Testis (tissue), 2 donors: ENCODE measurements at regions not wholly inside any gene's neighbourhood (a gene's known extent, or its start where the extent isn't known, plus 50 kb on each side); places are given as distances from the start of the nearest gene placed in this dataset.

Experiments
- DNase-seq: peaks from one replicate; pipeline ENCODE4 v3.0.0-alpha.2; 2019
- H3K27ac ChIP-seq, 2 donors: fragments of 200-600 bp; sonication (generic); one replicate each; pipeline ENCODE4 v1.5.1; 2019
- H3K27me3 ChIP-seq: fragments of 200-600 bp; sonication (generic); one replicate; pipeline ENCODE4 v1.5.1; 2019
- H3K36me3 ChIP-seq: fragments of 200-600 bp; sonication (generic); one replicate; pipeline ENCODE4 v1.5.1; 2017; ENCODE audit warnings: low read depth; ENCODE audit errors: missing control alignments
- H3K4me1 ChIP-seq: fragments of 200-600 bp; sonication (generic); one replicate; pipeline ENCODE4 v1.5.1; 2019
- H3K4me3 ChIP-seq, 2 donors: fragments of 200-600 bp; sonication (generic); one replicate each; pipeline ENCODE4 v1.5.1; 2017 to 2019
- H3K9me3 ChIP-seq: fragments of 200-600 bp; sonication (generic); one replicate; pipeline ENCODE4 v1.5.1; 2017
- CTCF ChIP-seq, 3 experiments: fragments of 450-650 bp in 2 of 3; fragments of 200-600 bp in 1 of 3; sonication (generic) in 1 of 3; IDR thresholded peaks; one replicate each; pipeline ENCODE4 v1.5.1; 2016 to 2019; ENCODE audit warnings: antibody characterized with exemption in 3 of 3, mild to moderate bottlenecking in 2 of 3, moderate library complexity in 1 of 3
- POLR2A ChIP-seq: fragments of 450-650 bp; IDR thresholded peaks from one replicate; pipeline ENCODE4 v1.6.1; 2017; ENCODE audit warnings: antibody characterized with exemption, mild to moderate bottlenecking, moderate library complexity
- WGBS, 2 donors: methylation state at CpG; one replicate each; pipeline ENCODE4 v1.1.5; 2018; 5-methylcytosine and 5-hydroxymethylcytosine counted together
- intact Hi-C: fragments of 100-400 bp; cut with DNase I; formaldehyde crosslinking; loops from one replicate; pipeline ENCODE4 v1.15.1; 2023; ENCODE audit warnings: low total_unique reads

GRCh38 chr6:169165561-169166300 lies 87.9 kb downstream of the THBS2 start:
- Histone ChIP-seq H3K27me3 (no peaks in the 10 kb centered on the region), H3K4me1 (no peaks in the 10 kb centered on the region), H3K27ac (no peak overlapping the region), H3K9me3 (no peaks in the 10 kb centered on the region), H3K4me3 (no peak overlapping the region), H3K36me3 (no peaks in the 10 kb centered on the region)
- intact Hi-C loops: no loop called here
- 85 to 92% methylated on average over 11 to 12 of the region's 12 CpGs for WGBS, 2 donors
- no peak for TF ChIP-seq POLR2A
- no peak for TF ChIP-seq CTCF (IDR thresholded peaks at IDR 0.05)
- no peak for DNase-seq

GRCh38 chr6:169164986-169165385 lies 88.7 kb downstream of the THBS2 start:
- H3K27me3 ChIP-seq: no peaks in the 10 kb centered on the region
- TF ChIP-seq POLR2A: no peak
- TF ChIP-seq CTCF (IDR thresholded peaks at IDR 0.05): no peak
- H3K4me1 ChIP-seq: no peaks in the 10 kb centered on the region
- no peaks in the 10 kb centered on the region for H3K36me3 ChIP-seq
- WGBS, 2 donors: 87 to 88% methylated on average over 4 to 5 of the region's 5 CpGs
- no peak overlapping the region for H3K27ac ChIP-seq
- H3K4me3 ChIP-seq: no peak overlapping the region
- H3K9me3 ChIP-seq: no peaks in the 10 kb centered on the region
- intact Hi-C loops: no loop called here
- no peak for DNase-seq

DNA sequence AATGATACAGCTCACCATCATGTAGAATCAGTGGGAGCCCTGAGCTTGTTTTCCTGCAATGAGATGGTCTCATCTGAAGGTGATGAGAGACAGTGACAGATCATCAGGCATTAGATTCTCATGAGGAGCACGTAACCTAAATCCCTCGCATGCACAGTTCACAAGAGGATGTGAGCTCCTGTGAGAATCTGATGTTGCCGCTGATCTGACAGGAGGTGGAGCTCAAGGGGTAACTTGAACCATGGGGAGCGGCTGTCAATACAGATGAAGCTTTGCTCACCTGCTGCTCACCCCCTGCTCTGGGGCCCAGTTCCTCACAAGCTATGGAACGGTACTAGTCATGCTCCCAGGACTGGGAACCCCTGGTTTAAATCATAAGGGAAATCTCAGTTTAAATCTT lies 89.2 kb downstream of the THBS2 start:
- TF ChIP-seq POLR2A (no peak), CTCF (IDR thresholded peaks at IDR 0.05) (no peak)
- no peak overlapping the region for H3K4me3 ChIP-seq
- H3K36me3 ChIP-seq: no peaks in the 10 kb centered on the region
- WGBS, 2 donors: 86 to 92% methylated on average over 5 of the region's 5 CpGs
- intact Hi-C loops: no loop called here
- H3K27me3 ChIP-seq: no peaks in the 10 kb centered on the region
- no peak for DNase-seq
- H3K9me3 ChIP-seq: no peaks in the 10 kb centered on the region
- no peaks in the 10 kb centered on the region for H3K4me1 ChIP-seq
- H3K27ac ChIP-seq: no peak overlapping the region

DNA sequence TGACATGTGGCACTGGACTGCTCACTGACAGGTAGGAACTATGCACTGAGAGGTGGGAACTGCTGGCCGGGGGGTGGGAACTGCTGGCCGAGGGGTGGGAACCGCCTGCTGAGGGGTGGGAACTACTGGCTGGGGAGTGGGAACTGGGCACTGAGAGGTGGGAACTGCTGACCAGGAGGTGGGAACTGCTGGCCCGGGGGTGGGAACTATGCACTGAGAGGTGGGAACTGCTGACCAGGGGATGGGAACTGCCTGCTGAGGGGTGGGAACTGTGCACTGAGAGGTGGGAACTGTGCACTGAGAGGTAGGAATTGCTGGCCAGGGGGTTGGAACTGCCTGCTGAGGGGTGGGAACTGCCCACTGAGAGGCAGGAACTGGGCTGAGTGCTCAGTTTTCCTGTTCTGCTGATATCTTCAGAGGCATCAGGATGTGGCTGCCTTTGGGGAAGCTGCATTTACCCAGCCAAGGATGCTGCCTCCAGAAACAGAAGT lies 90.2 kb downstream of the THBS2 start:
- Histone ChIP-seq H3K27ac (no peak overlapping the region), H3K27me3 (no peaks in the 10 kb centered on the region), H3K4me1 (no peaks in the 10 kb centered on the region), H3K9me3 (no peaks in the 10 kb centered on the region), H3K4me3 (no peak overlapping the region), H3K36me3 (no peaks in the 10 kb centered on the region)
- 92 to 98% methylated on average over 4 of the region's 4 CpGs for WGBS, 2 donors
- DNase-seq: no peak
- intact Hi-C loops: no loop called here
- TF ChIP-seq POLR2A (no peak), CTCF (IDR thresholded peaks at IDR 0.05) (no peak)
